H1 (cell line): ENCODE measurements at regions not wholly inside any gene's neighbourhood (a gene's known extent, or its start where the extent isn't known, plus 50 kb on each side); places are given as distances from the start of the nearest gene placed in this dataset.

ENCODE experiments used
- BACH1 ChIP-seq: IDR thresholded peaks from 2 replicates; pipeline ENCODE4 v1.6.1; 2012; ENCODE audit warnings: low read length, improper control_type of control experiment
- CBX8 ChIP-seq: fragments of 300-800, 300-1000 bp; sonication (generic); IDR thresholded peaks from 2 replicates; pipeline ENCODE4 v1.7.1; 2016; ENCODE audit warnings: low read depth, low read length, borderline replicate concordance
- FOSL1 ChIP-seq: IDR thresholded peaks from 2 replicates; pipeline ENCODE4 v1.6.1; 2011; ENCODE audit warnings: mild to moderate bottlenecking, low read depth, low read length, moderate library complexity; ENCODE audit not compliant: insufficient read depth
- POLR2AphosphoS5 ChIP-seq: IDR thresholded peaks from 2 replicates; pipeline ENCODE4 v1.6.1; 2011; ENCODE audit warnings: low read depth, low read length
- RXRA ChIP-seq: IDR thresholded peaks from 2 replicates; pipeline ENCODE4 v1.6.1; 2011; ENCODE audit warnings: low read depth, mild to moderate bottlenecking, low read length, moderate library complexity; ENCODE audit not compliant: insufficient read depth

- TF ChIP-seq FOSL1 (no peak), RXRA (no peak), BACH1 (no peak), CBX8 (no peak), POLR2AphosphoS5 (no peak)
Measured at GRCh38 chr4:91909963-91910362, 393.8 kb upstream of the GRID2 start (continued).
